ENCODE measurements at regions not wholly inside any gene's neighbourhood (a gene's known extent, or its start where the extent isn't known, plus 50 kb on each side); places are given as distances from the start of the nearest gene placed in this dataset.

GRCh38 chr11:105208019-105208418 lies 68.5 kb upstream of the CARD18 start:
- Histone ChIP-seq H3K9ac (ENCODE audit: control insufficient read depth, insufficient read depth, low read length) (no peak overlapping the region), H3K4me2 (ENCODE audit: control insufficient read depth, insufficient read depth) (no peak overlapping the region), H3K4me3 (no peak overlapping the region), H3K9me3 (replicated peaks; ENCODE audit: control insufficient read depth, insufficient read depth, low read length) (no peaks in the 10 kb centered on the region), H3K27ac (ENCODE audit: control insufficient read depth, insufficient read depth) (no peak overlapping the region), H3K27me3 (replicated peaks in 1 of 2; ENCODE audit: control insufficient read depth in 2 of 2, insufficient read depth in 2 of 2, low read length in 1 of 2) (no peaks in the 10 kb centered on the region), H4K20me1 (ENCODE audit: control insufficient read depth, insufficient read depth) (no peaks in the 10 kb centered on the region), H3K36me3 (ENCODE audit: control insufficient read depth in 2 of 2, insufficient read depth in 2 of 2, low read length in 1 of 2) (no peaks in the 10 kb centered on the region), H2AFZ (ENCODE audit: control insufficient read depth, low read depth, low read length) (no peak overlapping the region), H3K4me1 (ENCODE audit: control insufficient read depth, insufficient read depth, low read length) (no peaks in the 10 kb centered on the region), H3K79me2 (ENCODE audit: control insufficient read depth, insufficient read depth, low read length) (no peaks in the 10 kb centered on the region)
- RAD21 ChIA-PET (ENCODE audit: unreplicated experiment) = no interaction called here
- no TSS peak for BruUV-seq (replicated peaks)
- TF ChIP-seq RELA (IDR thresholded peaks at IDR 0.05; ENCODE audit: borderline replicate concordance, partially characterized antibody) (no peak), SUPT20H (IDR thresholded peaks at IDR 0.05; ENCODE audit: borderline replicate concordance, control insufficient read depth, low read depth, low read length) (no peak), RFX5 (IDR thresholded peaks at IDR 0.05; ENCODE audit: low read depth, low read length) (no peak), KLF5 (IDR thresholded peaks at IDR 0.05; ENCODE audit: partially characterized antibody) (no peak), NR2C1 (IDR thresholded peaks at IDR 0.05) (no peak), ZNF384 (IDR thresholded peaks at IDR 0.05; ENCODE audit: borderline replicate concordance, low read depth, low read length) (no peak)
- FAIRE-seq (no peak), ATAC-seq (no peak), DNase-seq (ENCODE audit: low read depth, low spot score) (no peak)
- intact Hi-C loops (cut with micrococcal nuclease; ENCODE audit: unreplicated experiment) = no loop called here
- in situ Hi-C loops (cut with MboI) = no loop called here
- CTCF ChIA-PET = no interaction called here
- SMC1A ChIA-PET (ENCODE audit: uncharacterized antibody, unreplicated experiment) = no interaction called here
- POLR2A ChIA-PET = no interaction called here
- 13% methylated on average over 4 of the region's 4 CpGs for WGBS (ENCODE audit: insufficient coverage, insufficient replicate concordance, low lambda C conversion rate, missing lambda C conversion rate)

- intact Hi-C loops (cut with micrococcal nuclease; ENCODE audit: unreplicated experiment) (no loop called here), in situ Hi-C loops (cut with MboI) (no loop called here)
- Histone ChIP-seq H3K9ac (ENCODE audit: control insufficient read depth, insufficient read depth, low read length) (no peak overlapping the region), H3K4me1 (ENCODE audit: control insufficient read depth, insufficient read depth, low read length) (no peaks in the 10 kb centered on the region), H3K4me2 (ENCODE audit: control insufficient read depth, insufficient read depth) (no peak overlapping the region), H3K36me3 (ENCODE audit: control insufficient read depth in 2 of 2, insufficient read depth in 2 of 2, low read length in 1 of 2) (no peaks in the 10 kb centered on the region), H3K27ac (ENCODE audit: control insufficient read depth, insufficient read depth) (no peak overlapping the region), H4K20me1 (ENCODE audit: control insufficient read depth, insufficient read depth) (no peaks in the 10 kb centered on the region), H3K4me3 (no peak overlapping the region), H3K27me3 (replicated peaks in 1 of 2; ENCODE audit: control insufficient read depth in 2 of 2, insufficient read depth in 2 of 2, low read length in 1 of 2) (no peaks in the 10 kb centered on the region), H2AFZ (ENCODE audit: control insufficient read depth, low read depth, low read length) (no peak overlapping the region), H3K9me3 (replicated peaks; ENCODE audit: control insufficient read depth, insufficient read depth, low read length) (no peaks in the 10 kb centered on the region), H3K79me2 (ENCODE audit: control insufficient read depth, insufficient read depth, low read length) (no peaks in the 10 kb centered on the region)
- BruUV-seq (replicated peaks) = no TSS peak
- ChIA-PET POLR2A (no interaction called here), SMC1A (ENCODE audit: uncharacterized antibody, unreplicated experiment) (no interaction called here), CTCF (no interaction called here), RAD21 (ENCODE audit: unreplicated experiment) (no interaction called here)
- no peak for FAIRE-seq
- ATAC-seq = no peak
- 40% methylated on average over 4 of the region's 4 CpGs for WGBS (ENCODE audit: insufficient coverage, insufficient replicate concordance, low lambda C conversion rate, missing lambda C conversion rate)
- TF ChIP-seq ZNF592 (IDR thresholded peaks at IDR 0.05) (no peak), RCOR1 (conservative IDR thresholded peaks at IDR 0.05; ENCODE audit: low read depth, low read length) (no peak), MAX (IDR thresholded peaks at IDR 0.05; ENCODE audit: low read depth, low read length) (no peak), STAT3 (IDR thresholded peaks at IDR 0.05; ENCODE audit: low read depth, low read length) (no peak), BMI1 (IDR thresholded peaks at IDR 0.05; ENCODE audit: borderline replicate concordance) (no peak), SMAD5 (IDR thresholded peaks at IDR 0.05; ENCODE audit: low read depth) (no peak), EED (IDR thresholded peaks at IDR 0.05; ENCODE audit: low read depth) (no peak), LARP7 (IDR thresholded peaks at IDR 0.05) (no peak), CHD2 (IDR thresholded peaks at IDR 0.05; ENCODE audit: borderline replicate concordance, low read depth, low read length) (no peak), SUZ12 (IDR thresholded peaks at IDR 0.05; ENCODE audit: unreplicated experiment) (no peak), HDGF (IDR thresholded peaks at IDR 0.05) (no peak)
- no peak for DNase-seq (ENCODE audit: low read depth, low spot score)
Observed at GRCh38 chr11:105206633-105207032, 67.1 kb upstream of the CARD18 start.

Measured in GM12878 (cell line).